Adrenal gland (tissue), 9 donors: ENCODE measurements at regions not wholly inside any gene's neighbourhood (a gene's known extent, or its start where the extent isn't known, plus 50 kb on each side); places are given as distances from the start of the nearest gene placed in this dataset.

Source experiments
- DNase-seq, 7 donors: peaks; one replicate each; pipeline ENCODE4 v3.0.0-alpha.2; 2019 to 2020
- H3K27ac ChIP-seq, 5 donors: fragments of 200-600 bp; sonication (generic) in 4 of 5; 1 replicate in 3 of 5; 2 replicates in 2 of 5; pipeline versions ENCODE4 v1.5.1 to v1.8.0; 2016 to 2020; ENCODE audit warnings: mild to moderate bottlenecking in 1 of 5
- H3K27me3 ChIP-seq: fragments of 200-600 bp; 2 replicates; pipeline ENCODE4 v1.8.0; 2021
- H3K36me3 ChIP-seq, 2 donors: fragments of 200-600 bp; replicated peaks in 1 of 2; 1 replicate in 1 of 2; 2 replicates in 1 of 2; pipeline versions ENCODE4 v1.5.1 to v1.8.0; 2018 to 2022
- H3K4me1 ChIP-seq, 2 donors: fragments of 200-600 bp; replicated peaks in 1 of 2; 1 replicate in 1 of 2; 2 replicates in 1 of 2; pipeline versions ENCODE4 v1.5.1 to v1.8.0; 2018 to 2021
- H3K4me3 ChIP-seq, 4 donors: fragments of 200-600 bp; sonication (generic) in 3 of 4; one replicate each; pipeline ENCODE4 v1.5.1; 2016 to 2018
- H3K9me3 ChIP-seq, 3 donors: fragments of 200-600 bp; sonication (generic) in 1 of 3; replicated peaks in 1 of 3; 1 replicate in 2 of 3; 2 replicates in 1 of 3; pipeline versions ENCODE4 v1.5.1 to v1.8.0; 2016 to 2021
- CTCF ChIP-seq, 6 experiments: fragments of 450-650 bp in 4 of 6; fragments of 200-600 bp in 2 of 6; sonication (generic) in 1 of 6; IDR thresholded peaks; 1 replicate in 5 of 6; 2 replicates in 1 of 6; pipeline versions ENCODE4 v1.5.1 to v1.8.0; 2016 to 2021; ENCODE audit warnings: antibody characterized with exemption in 6 of 6, mild to moderate bottlenecking in 2 of 6, moderate library complexity in 1 of 6
- POLR2A ChIP-seq, 2 donors: fragments of 450-650 bp; IDR thresholded peaks; one replicate each; pipeline ENCODE4 v1.6.1; 2017; ENCODE audit warnings: antibody characterized with exemption in 2 of 2, mild to moderate bottlenecking in 2 of 2, moderate library complexity in 1 of 2
- WGBS, 4 donors: extraction: QIAGEN DNeasy Blood & Tissue Kit in 2 of 4; methylation state at CpG; one replicate each; pipeline versions ENCODE4 v1.1.5 to v1.1.7; 2013 to 2017; 5-methylcytosine and 5-hydroxymethylcytosine counted together
- intact Hi-C, 2 donors: fragments of 100-400 bp; cut with DNase I; formaldehyde crosslinking; loops; one replicate each; pipeline versions ENCODE4 v1.14.1 to v1.15.0; 2022 to 2023
- donor health status: healthy with polysubstance abuse.
- donor health status: Bipolar disorder and iron deficiency.
- donor health status: DM: yes; HTN: yes; CAD: no.
- donor health status: DM: no; HTN: no; CAD: no.
- donor health status: DM: no; HTN: no; CAD: no.

- Histone ChIP-seq H3K27ac (no peak overlapping the region), H3K4me3 (no peak overlapping the region), H3K27me3 (no peaks in the 10 kb centered on the region), H3K4me1 (no peaks in the 10 kb centered on the region), H3K36me3 (no peaks in the 10 kb centered on the region), H3K9me3 (no peaks in the 10 kb centered on the region)
- TF ChIP-seq CTCF (IDR thresholded peaks at IDR 0.05) (no peak), POLR2A (IDR thresholded peaks at IDR 0.05) (no peak)
- no peak for DNase-seq
- intact Hi-C loops: no loop called here
- WGBS, 4 donors: 78 to 86% (median 85%) methylated on average over 1 of the region's 1 CpG
These were observed 102.7 kb upstream of the EFNA5 start for GRCh38 chr5:107773479-107773878.

- 63 to 65% (median 64%) methylated on average over 10 to 11 of the region's 11 CpGs for WGBS, 4 donors
- H3K27ac ChIP-seq: no peak overlapping the region
- intact Hi-C loops: no loop called here
These were observed 101.9 kb upstream of the EFNA5 start for GRCh38 chr5:107772418-107773310.

GRCh38 chr5:107771926-107772325 lies 101.2 kb upstream of the EFNA5 start:
- Histone ChIP-seq H3K4me3 (no peak overlapping the region), H3K36me3 (no peaks in the 10 kb centered on the region), H3K27ac (no peak overlapping the region), H3K27me3 (no peaks in the 10 kb centered on the region), H3K4me1 (no peaks in the 10 kb centered on the region), H3K9me3 (no peaks in the 10 kb centered on the region)
- no peak for DNase-seq
- intact Hi-C loops: no loop called here
- TF ChIP-seq POLR2A (IDR thresholded peaks at IDR 0.05) (no peak), CTCF (IDR thresholded peaks at IDR 0.05) (no peak)

More at GRCh38 chr5:107772418-107773310, 101.9 kb upstream of the EFNA5 start:
- Histone ChIP-seq H3K4me1 (no peaks in the 10 kb centered on the region), H3K27me3 (no peaks in the 10 kb centered on the region), H3K9me3 (no peaks in the 10 kb centered on the region), H3K36me3 (no peaks in the 10 kb centered on the region), H3K4me3 (no peak overlapping the region)
- TF ChIP-seq CTCF (IDR thresholded peaks at IDR 0.05) (no peak), POLR2A (IDR thresholded peaks at IDR 0.05) (no peak)
- DNase-seq: peak in 1 of 7 donors; percentile 6

GRCh38 chr5:107770051-107770450 lies 99.3 kb upstream of the EFNA5 start:
- H3K9me3 ChIP-seq: no peaks in the 10 kb centered on the region
- DNase-seq: no peak
- H3K4me1 ChIP-seq: no peaks in the 10 kb centered on the region
- no peaks in the 10 kb centered on the region for H3K27me3 ChIP-seq
- no peaks in the 10 kb centered on the region for H3K36me3 ChIP-seq
- no peak for TF ChIP-seq CTCF (IDR thresholded peaks at IDR 0.05)
- no peak for TF ChIP-seq POLR2A (IDR thresholded peaks at IDR 0.05)
- H3K4me3 ChIP-seq: no peak overlapping the region
- WGBS, 4 donors: 89 to 95% (median 92%) methylated on average over 7 of the region's 7 CpGs
- no peak overlapping the region for H3K27ac ChIP-seq
- intact Hi-C loops: no loop called here
